ENCODE measurements at regions not wholly inside any gene's neighbourhood (a gene's known extent, or its start where the extent isn't known, plus 50 kb on each side); places are given as distances from the start of the nearest gene placed in this dataset.

DNA sequence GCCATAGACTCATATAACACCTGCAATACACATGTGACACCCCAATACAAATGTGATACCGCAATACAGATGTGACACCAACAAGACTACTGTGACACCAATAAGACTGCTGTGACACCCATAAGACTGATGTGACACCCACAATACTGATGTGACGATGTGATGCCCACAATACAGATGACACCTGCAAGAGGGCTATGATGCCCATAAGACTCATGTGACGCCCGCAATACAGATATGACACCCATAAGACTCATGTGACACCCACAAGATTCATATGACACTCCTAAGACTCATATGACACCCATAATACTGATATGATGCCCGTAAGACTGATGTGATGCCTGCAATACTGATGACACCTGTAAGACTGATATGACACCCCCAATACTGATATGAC is 113.0 kb downstream of the MRPL57 start:
- intact Hi-C loops (cut with micrococcal nuclease): no loop called here
- Histone ChIP-seq H2AFZ (replicated peaks; ENCODE audit: low read length, poor library complexity) (no peak overlapping the region), H4K20me1 (ENCODE audit: insufficient read depth, low read length) (no peaks in the 10 kb centered on the region), H3K4me2 (ENCODE audit: low read depth, low read length) (no peak overlapping the region), H3K23ac (ENCODE audit: low read depth, low read length) (no peak overlapping the region), H3K4me3 (ENCODE audit: insufficient read depth, low read depth, low read length) (no peak overlapping the region), H4K5ac (ENCODE audit: low read depth, low read length) (no peak overlapping the region), H2BK120ac (ENCODE audit: low read depth, low read length) (no peak overlapping the region), H2AK9ac (replicated peaks; ENCODE audit: low read depth, low read length, poor library complexity) (no peak overlapping the region), H3K9me3 (ENCODE audit: control insufficient read depth, insufficient read depth, low read length) (no peaks in the 10 kb centered on the region), H4K91ac (ENCODE audit: insufficient read depth, low read depth, low read length) (no peak overlapping the region), H3K14ac (replicated peaks; ENCODE audit: low read depth, low read length) (no peak overlapping the region), H3K27me3 (ENCODE audit: control insufficient read depth, insufficient read depth, low read length) (peaks cover 4% of the 10 kb centered on the region), H2BK15ac (ENCODE audit: low read depth, low read length) (no peak overlapping the region), H3K79me1 (ENCODE audit: low read depth in 1 of 2, low read length in 2 of 2) (no peaks in the 10 kb centered on the region), H2AK5ac (ENCODE audit: low read depth, low read length) (no peak overlapping the region), H3K18ac (ENCODE audit: low read depth, low read length) (no peak overlapping the region), H3K36me3 (ENCODE audit: control insufficient read depth, insufficient read depth, low read length) (no peaks in the 10 kb centered on the region), H3K4ac (ENCODE audit: low read depth, low read length) (no peak overlapping the region), H3K27ac (ENCODE audit: insufficient read depth, low read length) (no peak overlapping the region), H3K56ac (ENCODE audit: extremely low read depth, insufficient read depth, low read length) (no peak overlapping the region), H3K9me1 (ENCODE audit: insufficient read depth, low read length) (no peaks in the 10 kb centered on the region), H2BK5ac (ENCODE audit: low read depth, low read length, poor library complexity, severe bottlenecking) (no peak overlapping the region), H3K9ac (ENCODE audit: low read depth, low read length) (no peak overlapping the region), H4K8ac (ENCODE audit: low read depth in 2 of 2, low read length in 2 of 2) (no peak overlapping the region), H3K4me1 (ENCODE audit: control insufficient read depth, insufficient read depth, low read length) (no peaks in the 10 kb centered on the region), H2BK20ac (ENCODE audit: low read depth, low read length) (no peak overlapping the region)
- ChIA-PET CTCF (no interaction called here), POLR2A (ENCODE audit: unreplicated experiment) (no interaction called here)
- TF ChIP-seq NFE2L2 (IDR thresholded peaks at IDR 0.05; ENCODE audit: low read depth, low read length) (no peak), BHLHE40 (IDR thresholded peaks at IDR 0.05; ENCODE audit: low read depth, low read length) (no peak), POLR2A (IDR thresholded peaks at IDR 0.05; ENCODE audit: low read depth, low read length) (no peak), FOS (IDR thresholded peaks at IDR 0.05; ENCODE audit: low read depth, low read length) (no peak), SMC3 (IDR thresholded peaks at IDR 0.05; ENCODE audit: low read depth, low read length) (no peak), CEBPB (IDR thresholded peaks at IDR 0.05; ENCODE audit: low read depth, low read length) (no peak), MAZ (IDR thresholded peaks at IDR 0.05; ENCODE audit: borderline replicate concordance, low read depth, low read length) (no peak), RAD21 (IDR thresholded peaks at IDR 0.05; ENCODE audit: low read length) (no peak), MXI1 (IDR thresholded peaks at IDR 0.05; ENCODE audit: borderline replicate concordance, low read depth, low read length) (no peak), MAFK (IDR thresholded peaks at IDR 0.05; ENCODE audit: low read depth, low read length) (no peak), RFX5 (IDR thresholded peaks at IDR 0.05; ENCODE audit: low read depth, low read length) (no peak), CHD1 (IDR thresholded peaks at IDR 0.05; ENCODE audit: low read depth, low read length) (no peak)
- TF ChIP-seq, protein P1, sequence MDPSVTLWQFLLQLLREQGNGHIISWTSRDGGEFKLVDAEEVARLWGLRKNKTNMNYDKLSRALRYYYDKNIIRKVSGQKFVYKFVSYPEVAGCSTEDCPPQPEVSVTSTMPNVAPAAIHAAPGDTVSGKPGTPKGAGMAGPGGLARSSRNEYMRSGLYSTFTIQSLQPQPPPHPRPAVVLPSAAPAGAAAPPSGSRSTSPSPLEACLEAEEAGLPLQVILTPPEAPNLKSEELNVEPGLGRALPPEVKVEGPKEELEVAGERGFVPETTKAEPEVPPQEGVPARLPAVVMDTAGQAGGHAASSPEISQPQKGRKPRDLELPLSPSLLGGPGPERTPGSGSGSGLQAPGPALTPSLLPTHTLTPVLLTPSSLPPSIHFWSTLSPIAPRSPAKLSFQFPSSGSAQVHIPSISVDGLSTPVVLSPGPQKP (IDR thresholded peaks at IDR 0.05; ENCODE audit: borderline replicate concordance, low read depth, low read length): no peak
- TF ChIP-seq, protein P2, sequence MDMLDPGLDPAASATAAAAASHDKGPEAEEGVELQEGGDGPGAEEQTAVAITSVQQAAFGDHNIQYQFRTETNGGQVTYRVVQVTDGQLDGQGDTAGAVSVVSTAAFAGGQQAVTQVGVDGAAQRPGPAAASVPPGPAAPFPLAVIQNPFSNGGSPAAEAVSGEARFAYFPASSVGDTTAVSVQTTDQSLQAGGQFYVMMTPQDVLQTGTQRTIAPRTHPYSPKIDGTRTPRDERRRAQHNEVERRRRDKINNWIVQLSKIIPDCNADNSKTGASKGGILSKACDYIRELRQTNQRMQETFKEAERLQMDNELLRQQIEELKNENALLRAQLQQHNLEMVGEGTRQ (IDR thresholded peaks at IDR 0.05; ENCODE audit: low read depth, low read length): no peak
- 58% methylated on average over 3 of the region's 5 CpGs; no CpG with 5 or more reads in 1 of the 2 experiments for WGBS, 2 experiments (ENCODE audit: extremely low coverage in 2 of 2, insufficient read length in 1 of 2)
- dilution Hi-C loops (cut with HindIII; ENCODE audit: low sequenced_read_pairs, unreplicated experiment): no loop called here
- in situ Hi-C loops (cut with MboI; ENCODE audit: low sequenced_read_pairs): no loop called here
- DNase-seq (no peak), ATAC-seq (ENCODE audit: low read depth) (no peak)
- BruUV-seq (replicated peaks): no TSS peak

Data from IMR-90 (cell line).